IPS DF 6.9 (cell line): ENCODE measurements at regions not wholly inside any gene's neighbourhood (a gene's known extent, or its start where the extent isn't known, plus 50 kb on each side); places are given as distances from the start of the nearest gene placed in this dataset.
"Not testable (repeated sequence)": the region's sequence is repeated elsewhere in the genome, so short reads cannot be mapped to it uniquely, and the experiment has no call there.

Experiments used
- DNase-seq: peaks from one replicate; pipeline ENCODE4 v3.0.0-alpha.2; 2013; ENCODE audit warnings: low read depth, low spot score
- H3K27ac ChIP-seq: one replicate; pipeline ENCODE4 v1.5.1; 2013; ENCODE audit warnings: low read length, control low read depth
- H3K27me3 ChIP-seq: 2 replicates; pipeline ENCODE4 v1.6.1; 2013; ENCODE audit warnings: mild to moderate bottlenecking, low read length; ENCODE audit not compliant: control insufficient read depth, insufficient read depth
- H3K36me3 ChIP-seq: 2 replicates; pipeline ENCODE4 v1.6.1; 2013; ENCODE audit warnings: low read length; ENCODE audit not compliant: control insufficient read depth, insufficient read depth
- H3K4me1 ChIP-seq: 2 replicates; pipeline ENCODE4 v1.6.1; 2013; ENCODE audit warnings: low read length; ENCODE audit not compliant: control insufficient read depth, insufficient read depth
- H3K4me3 ChIP-seq: 2 replicates; pipeline ENCODE4 v1.5.1; 2013; ENCODE audit warnings: mild to moderate bottlenecking, low read length
- H3K9me3 ChIP-seq: 2 replicates; pipeline ENCODE4 v1.6.1; 2013; ENCODE audit warnings: low read length, inconsistent platforms; ENCODE audit not compliant: control insufficient read depth, insufficient read depth
- WGBS: extraction: QIAGEN DNeasy Blood & Tissue Kit; methylation state at CpG from one replicate; pipeline ENCODE4 v1.1.7; 2013; ENCODE audit warnings: mixed read lengths, missing lambda C conversion rate; ENCODE audit not compliant: insufficient read length, insufficient coverage; 5-methylcytosine and 5-hydroxymethylcytosine counted together

- not testable (repeated sequence) for H3K9me3 ChIP-seq, H3K27me3 ChIP-seq, H3K27ac ChIP-seq, DNase-seq, H3K4me3 ChIP-seq, H3K4me1 ChIP-seq, H3K36me3 ChIP-seq
- WGBS, result no CpG with 5 or more reads among the region's 2 CpGs
These were observed 105.0 kb upstream of the FAM90A1 start for GRCh38 chr12:8332373-8332772.

- H3K9me3 ChIP-seq, H3K27ac ChIP-seq, H3K4me3 ChIP-seq, H3K27me3 ChIP-seq, H3K4me1 ChIP-seq, DNase-seq, H3K36me3 ChIP-seq: not testable (repeated sequence)
- WGBS, result 100% methylated on average over 2 of the region's 3 CpGs
These were observed 104.7 kb upstream of the CLEC6A start for GRCh38 chr12:8351073-8351472.

GRCh38 chr12:8354741-8355140, 101.0 kb upstream of the CLEC6A start:
- H3K36me3 ChIP-seq, DNase-seq, H3K4me3 ChIP-seq, H3K4me1 ChIP-seq, H3K27ac ChIP-seq, H3K27me3 ChIP-seq, H3K9me3 ChIP-seq: not testable (repeated sequence)
- no CpG with 5 or more reads among the region's 1 CpG for WGBS

- not testable (repeated sequence) for DNase-seq, H3K9me3 ChIP-seq, H3K4me3 ChIP-seq, H3K4me1 ChIP-seq, H3K27me3 ChIP-seq, H3K36me3 ChIP-seq, H3K27ac ChIP-seq
- no CpG with 5 or more reads among the region's 4 CpGs for WGBS
These were observed 100.2 kb upstream of the CLEC6A start for GRCh38 chr12:8355531-8355930.

GRCh38 chr12:8373744-8374143, 82.0 kb upstream of the CLEC6A start:
- not testable (repeated sequence) for H3K36me3 ChIP-seq, DNase-seq, H3K27ac ChIP-seq, H3K9me3 ChIP-seq, H3K4me1 ChIP-seq, H3K4me3 ChIP-seq, H3K27me3 ChIP-seq
- no CpG with 5 or more reads among the region's 5 CpGs for WGBS

GRCh38 chr12:8375122-8375521, 80.6 kb upstream of the CLEC6A start:
- H3K27ac ChIP-seq, DNase-seq, H3K27me3 ChIP-seq, H3K9me3 ChIP-seq, H3K4me1 ChIP-seq, H3K36me3 ChIP-seq, H3K4me3 ChIP-seq: not testable (repeated sequence)
- WGBS, result no CpG with 5 or more reads among the region's 3 CpGs

- not testable (repeated sequence) for H3K36me3 ChIP-seq, H3K4me1 ChIP-seq, H3K27me3 ChIP-seq, DNase-seq, H3K4me3 ChIP-seq, H3K27ac ChIP-seq, H3K9me3 ChIP-seq
- no CpG with 5 or more reads among the region's 6 CpGs for WGBS
These were observed 78.0 kb upstream of the CLEC6A start for GRCh38 chr12:8377756-8378155.

GRCh38 chr12:8382556-8382955, 73.2 kb upstream of the CLEC6A start:
- H3K9me3 ChIP-seq, H3K27me3 ChIP-seq, H3K36me3 ChIP-seq, H3K4me1 ChIP-seq, H3K27ac ChIP-seq, DNase-seq, H3K4me3 ChIP-seq: not testable (repeated sequence)
- no CpG with 5 or more reads among the region's 4 CpGs for WGBS

- not testable (repeated sequence) for H3K27ac ChIP-seq, H3K9me3 ChIP-seq, DNase-seq, H3K27me3 ChIP-seq, H3K36me3 ChIP-seq, H3K4me1 ChIP-seq, H3K4me3 ChIP-seq
- WGBS, result no CpG with 5 or more reads among the region's 9 CpGs
These were observed 71.1 kb upstream of the CLEC6A start for GRCh38 chr12:8384686-8385085.

GRCh38 chr12:8385431-8385830, 70.3 kb upstream of the CLEC6A start:
- no CpG with 5 or more reads among the region's 12 CpGs for WGBS

GRCh38 chr12:8386661-8387060, 69.1 kb upstream of the CLEC6A start:
- H3K4me1 ChIP-seq, H3K27ac ChIP-seq, H3K27me3 ChIP-seq, H3K36me3 ChIP-seq, H3K4me3 ChIP-seq, DNase-seq, H3K9me3 ChIP-seq: not testable (repeated sequence)
- WGBS, result no CpG with 5 or more reads among the region's 2 CpGs

More at GRCh38 chr12:8385431-8385830, 70.3 kb upstream of the CLEC6A start:
- not testable (repeated sequence) for H3K27ac ChIP-seq, H3K4me1 ChIP-seq, H3K9me3 ChIP-seq, H3K4me3 ChIP-seq, DNase-seq, H3K36me3 ChIP-seq, H3K27me3 ChIP-seq
